NCI-H2227 (cell line): ENCODE measurements at regions not wholly inside any gene's neighbourhood (a gene's known extent, or its start where the extent isn't known, plus 50 kb on each side); places are given as distances from the start of the nearest gene placed in this dataset.
"Not testable (repeated sequence)": the region's sequence is repeated elsewhere in the genome, so short reads cannot be mapped to it uniquely, and the experiment has no call there.

Experiments
- DNase-seq: peaks from one replicate; lab custom pipeline; 2025; ENCODE audit not compliant: unreplicated experiment; lab: John Stamatoyannopoulos, UW

DNA sequence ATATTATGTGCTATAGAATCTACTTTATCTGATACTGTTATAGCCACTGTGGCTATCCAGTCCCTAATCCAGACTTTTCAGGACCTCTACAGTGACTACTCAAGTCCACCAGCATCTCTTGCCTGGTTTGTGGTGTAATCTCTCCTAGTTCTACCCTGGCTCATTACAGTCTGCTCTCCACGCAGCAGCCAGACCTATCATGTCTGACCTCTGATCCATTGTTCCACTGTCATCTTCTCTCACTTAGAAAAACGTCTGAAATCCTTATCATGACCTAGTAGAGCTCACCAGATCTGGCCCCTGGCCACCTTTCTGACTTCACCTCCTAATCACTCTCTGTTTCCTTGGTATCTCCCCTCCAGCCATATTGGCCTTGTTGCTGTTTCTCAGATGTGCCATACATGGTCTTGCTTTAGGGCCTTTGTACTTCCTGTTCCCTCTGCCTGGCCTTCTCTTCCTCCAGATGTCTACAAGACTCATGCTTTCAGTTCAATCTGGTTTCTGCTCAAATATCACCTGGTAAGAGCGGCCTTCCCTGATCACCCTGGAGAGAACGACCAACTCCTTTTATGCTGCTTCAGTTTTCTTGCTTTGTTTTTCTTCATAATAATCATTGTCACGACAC is 475.5 kb downstream of the AACS start:
- no peak for DNase-seq

GRCh38 chr12:125544960-125545359 is 479.7 kb downstream of the AACS start:
- no peak for DNase-seq

GRCh38 chr12:125549171-125549570 is 483.9 kb downstream of the AACS start:
- DNase-seq: no peak

DNA sequence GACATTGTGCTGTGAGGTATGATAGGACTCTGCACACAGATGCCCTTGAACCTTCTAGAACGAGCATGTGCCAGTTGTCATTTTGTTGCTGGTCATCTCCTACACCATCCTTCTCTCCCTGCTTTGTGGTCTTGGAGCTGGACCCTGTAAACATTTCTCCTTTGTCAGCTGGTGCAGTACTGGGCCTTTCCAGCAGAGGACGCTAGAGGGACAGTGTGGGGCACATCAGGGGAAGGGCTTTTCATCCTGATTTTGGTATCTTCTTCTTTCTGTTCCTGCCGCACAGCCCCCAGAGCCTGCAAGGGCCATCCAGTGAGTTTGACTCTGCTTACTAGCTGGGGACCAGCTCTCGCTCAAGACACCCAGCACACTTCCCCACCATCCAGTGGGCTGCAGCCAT is 484.6 kb downstream of the AACS start:
- no peak for DNase-seq

DNA sequence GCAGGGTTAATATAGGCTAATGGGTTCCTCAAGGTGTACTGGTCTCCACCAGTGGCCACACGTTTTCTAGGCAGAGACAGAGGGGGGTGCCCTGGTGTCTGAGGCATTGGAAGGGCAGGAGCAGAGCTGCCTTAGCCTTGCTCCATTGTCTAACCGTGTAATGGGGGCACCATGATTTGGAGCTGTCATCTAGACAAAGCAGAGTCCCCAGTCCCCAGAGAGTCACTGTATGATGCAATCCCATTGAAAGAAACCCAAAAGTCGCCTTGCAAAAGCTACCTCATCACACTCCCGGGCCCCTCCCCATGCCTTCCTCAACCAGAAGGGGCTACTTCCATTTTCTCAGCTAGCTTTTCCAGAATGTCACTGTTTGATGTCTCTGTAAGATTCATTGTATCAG is 487.1 kb downstream of the AACS start:
- DNase-seq: no peak

DNA sequence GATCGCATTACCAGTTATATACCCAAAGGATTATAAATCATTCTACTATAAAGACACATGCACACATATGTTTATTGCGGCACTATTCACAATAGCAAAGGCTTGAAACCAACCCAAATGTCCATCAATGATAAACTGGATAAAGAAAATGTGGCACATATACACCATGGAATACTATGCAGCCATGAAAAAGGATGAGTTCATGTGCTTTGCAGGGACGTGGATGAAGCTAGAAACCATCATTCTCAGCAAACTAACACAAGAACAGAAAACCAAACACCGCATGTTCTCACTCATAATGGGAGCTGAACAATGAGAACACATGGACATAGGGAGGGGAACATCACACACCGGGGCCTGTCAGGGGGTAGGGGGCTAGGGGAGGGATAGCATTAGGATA is 495.8 kb downstream of the AACS start:
- DNase-seq: not testable (repeated sequence)

DNA sequence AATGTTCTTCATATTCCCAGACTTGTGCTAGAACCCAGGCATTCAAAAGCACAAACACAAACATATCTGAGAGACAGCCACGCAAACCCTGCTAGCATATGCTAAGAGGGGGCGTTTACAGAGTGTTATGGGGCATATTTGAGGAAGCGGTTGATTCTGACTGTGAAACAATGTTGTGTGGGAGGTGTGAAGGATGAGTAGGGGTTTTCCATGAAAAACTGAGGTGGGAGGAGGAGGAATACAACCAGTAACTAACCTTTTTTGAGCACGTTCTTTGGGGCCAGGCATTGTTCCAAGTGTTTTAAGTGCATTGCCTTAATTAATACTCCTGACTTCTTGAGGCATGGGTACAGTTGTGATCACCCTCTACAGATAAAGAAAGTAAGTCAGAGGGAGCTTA is 499.5 kb downstream of the AACS start:
- DNase-seq: no peak

DNA sequence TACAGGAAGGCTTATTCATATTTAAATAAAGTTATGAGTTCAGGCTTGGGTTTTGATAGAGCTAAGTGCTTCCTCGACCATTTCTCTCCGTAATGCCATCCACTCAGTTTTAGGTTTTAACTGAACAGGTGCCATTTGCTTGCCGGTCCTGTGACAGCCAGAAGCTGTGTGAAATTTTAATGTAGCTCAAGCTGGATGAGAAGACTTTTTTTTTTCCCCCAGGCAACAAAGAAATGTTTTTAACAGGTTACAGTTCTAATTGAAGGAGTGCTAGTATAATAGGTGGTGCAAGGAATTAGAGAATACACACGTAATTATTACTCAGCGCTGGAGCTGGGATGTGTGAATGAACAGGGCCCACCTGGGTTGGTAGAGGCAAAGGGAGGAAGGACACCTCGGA is 502.3 kb downstream of the AACS start:
- DNase-seq: no peak

- no peak for DNase-seq
Observed at GRCh38 chr12:125568306-125568705, 503.1 kb downstream of the AACS start.

DNA sequence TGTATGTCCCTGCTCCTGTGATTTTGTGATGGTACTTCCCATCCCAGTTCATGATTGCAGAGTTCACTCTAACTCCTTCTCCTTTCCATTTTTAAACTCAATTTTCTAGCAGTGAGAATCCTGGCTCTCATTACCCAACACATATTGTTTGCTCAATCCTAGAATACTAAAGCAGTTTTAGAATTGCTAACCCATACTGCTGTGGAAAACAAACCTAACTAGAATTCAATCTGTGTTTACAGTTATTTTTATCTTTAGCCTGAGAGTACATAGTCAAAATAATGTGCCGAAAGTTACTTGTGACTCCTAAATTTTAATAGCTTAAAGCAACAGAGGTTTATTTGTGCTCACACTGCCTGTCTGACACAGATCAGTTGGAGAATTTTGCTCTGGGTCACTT is 508.0 kb downstream of the AACS start:
- no peak for DNase-seq

GRCh38 chr12:125577334-125577733 is 512.1 kb downstream of the AACS start:
- no peak for DNase-seq

- DNase-seq: no peak
Observed at GRCh38 chr12:125579916-125580315, 514.7 kb downstream of the AACS start.

GRCh38 chr12:125583071-125583470 is 517.8 kb downstream of the AACS start:
- DNase-seq: no peak

GRCh38 chr12:125586441-125586840 is 521.2 kb downstream of the AACS start:
- no peak for DNase-seq

DNA sequence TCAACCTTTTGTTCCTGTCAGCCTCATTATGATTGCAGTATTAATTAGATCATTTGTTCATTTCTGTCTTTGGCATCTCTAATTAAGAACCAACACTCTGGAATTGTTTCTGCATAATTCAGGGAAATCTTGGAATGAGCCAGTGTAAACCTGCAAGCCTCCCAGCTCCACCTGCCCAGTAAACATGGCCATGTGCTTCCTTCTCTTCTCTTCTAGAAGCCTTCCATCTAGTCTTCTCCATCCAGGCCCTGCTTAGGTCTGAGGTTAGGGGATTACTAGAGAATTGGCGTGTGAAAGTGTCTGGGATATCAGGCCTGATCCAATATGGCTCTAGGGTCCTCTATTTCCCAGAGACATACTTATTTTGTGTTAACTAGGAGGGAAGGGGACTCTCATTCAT is 528.0 kb downstream of the AACS start:
- no peak for DNase-seq

DNA sequence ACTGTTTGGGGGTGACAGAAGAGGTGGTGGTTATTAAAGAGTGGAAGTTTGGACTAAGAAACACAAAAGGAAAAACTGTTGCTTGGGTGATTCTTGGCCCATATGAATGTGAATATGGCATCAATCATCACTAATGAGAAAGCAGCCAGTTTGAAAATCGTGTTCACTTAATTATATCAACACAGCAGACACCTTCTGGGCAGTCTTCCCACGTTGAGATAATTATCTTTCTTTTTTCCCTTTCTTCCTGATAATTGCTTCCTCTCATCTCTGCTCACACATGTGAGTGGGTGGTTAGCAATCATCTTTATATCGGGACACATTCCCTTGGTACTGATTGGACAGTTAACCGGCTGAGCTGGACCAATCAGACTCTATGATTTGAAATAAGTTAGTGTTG is 539.7 kb downstream of the AACS start:
- DNase-seq: no peak

DNA sequence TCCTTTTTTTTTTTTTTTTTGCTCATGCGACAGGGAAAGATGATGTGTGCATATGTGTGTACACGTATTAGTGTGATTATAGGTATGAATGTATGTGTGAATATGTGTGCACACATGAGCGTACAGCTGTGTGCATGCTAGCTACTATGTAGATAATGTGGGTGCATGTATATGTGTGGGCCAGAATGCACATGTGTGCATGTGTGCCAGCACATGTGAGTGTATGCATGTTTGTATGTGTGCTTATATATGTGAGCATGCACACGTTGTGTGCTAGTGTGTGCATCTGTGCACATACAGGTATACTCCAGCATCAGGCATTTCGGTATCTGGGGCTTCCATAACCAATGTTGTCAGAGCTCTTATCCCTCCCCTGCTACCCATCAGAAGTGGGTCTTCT is 541.1 kb downstream of the AACS start:
- DNase-seq: no peak

- no peak for DNase-seq
Observed at GRCh38 chr12:125610292-125610691, 545.1 kb downstream of the AACS start.

- DNase-seq: no peak
Observed at GRCh38 chr12:125610971-125611370, 545.7 kb downstream of the AACS start.

GRCh38 chr12:125614058-125614457 is 548.8 kb downstream of the AACS start:
- DNase-seq: no peak

GRCh38 chr12:125619723-125620122 is 554.5 kb downstream of the AACS start:
- no peak for DNase-seq

GRCh38 chr12:125633686-125634085 is 568.5 kb downstream of the AACS start:
- no peak for DNase-seq

DNA sequence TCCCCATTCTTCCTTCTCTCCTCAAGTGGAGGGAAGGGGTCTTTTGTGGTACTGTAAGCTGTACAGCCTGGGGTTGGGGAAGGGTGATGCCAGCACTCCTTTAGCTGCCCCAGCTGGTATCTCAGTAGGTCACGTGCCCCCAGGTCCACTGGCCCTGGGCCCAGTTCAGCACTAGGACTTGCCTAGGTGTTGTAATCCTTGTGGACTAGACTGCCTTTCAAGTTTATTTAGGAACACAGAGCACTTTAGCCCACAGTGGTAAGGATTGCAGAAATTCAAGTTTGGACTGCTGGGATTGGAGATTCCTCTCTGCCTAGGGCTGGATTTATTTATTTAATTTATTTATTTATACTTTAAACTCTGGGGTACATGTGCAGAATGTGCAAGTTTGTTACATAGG is 569.6 kb downstream of the AACS start:
- no peak for DNase-seq

DNA sequence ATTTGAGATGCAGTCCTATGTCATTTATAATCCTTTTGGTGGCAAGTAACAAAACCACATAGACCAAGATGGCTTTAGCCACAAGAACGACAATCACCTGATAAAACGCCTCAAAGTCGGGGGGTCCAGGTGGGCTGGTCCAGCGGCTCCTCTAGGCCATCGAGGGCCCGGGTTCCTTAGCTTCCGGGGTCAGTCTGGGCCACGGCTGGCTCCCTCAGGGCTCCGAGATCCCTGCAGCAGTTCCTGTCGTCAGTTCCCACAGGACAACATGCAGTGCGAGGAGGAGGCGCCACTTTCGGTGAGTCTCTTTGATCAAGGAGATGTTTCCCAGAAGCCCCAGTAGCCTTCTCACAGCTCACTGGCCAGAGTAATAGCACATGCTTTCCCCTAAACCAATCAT is 574.6 kb downstream of the AACS start:
- DNase-seq: no peak
